ENCODE measurements at regions not wholly inside any gene's neighbourhood (a gene's known extent, or its start where the extent isn't known, plus 50 kb on each side); places are given as distances from the start of the nearest gene placed in this dataset.

GRCh38 chr1:14270821-14271220, 327.7 kb upstream of the KAZN start:
- TF ChIP-seq, protein P1, sequence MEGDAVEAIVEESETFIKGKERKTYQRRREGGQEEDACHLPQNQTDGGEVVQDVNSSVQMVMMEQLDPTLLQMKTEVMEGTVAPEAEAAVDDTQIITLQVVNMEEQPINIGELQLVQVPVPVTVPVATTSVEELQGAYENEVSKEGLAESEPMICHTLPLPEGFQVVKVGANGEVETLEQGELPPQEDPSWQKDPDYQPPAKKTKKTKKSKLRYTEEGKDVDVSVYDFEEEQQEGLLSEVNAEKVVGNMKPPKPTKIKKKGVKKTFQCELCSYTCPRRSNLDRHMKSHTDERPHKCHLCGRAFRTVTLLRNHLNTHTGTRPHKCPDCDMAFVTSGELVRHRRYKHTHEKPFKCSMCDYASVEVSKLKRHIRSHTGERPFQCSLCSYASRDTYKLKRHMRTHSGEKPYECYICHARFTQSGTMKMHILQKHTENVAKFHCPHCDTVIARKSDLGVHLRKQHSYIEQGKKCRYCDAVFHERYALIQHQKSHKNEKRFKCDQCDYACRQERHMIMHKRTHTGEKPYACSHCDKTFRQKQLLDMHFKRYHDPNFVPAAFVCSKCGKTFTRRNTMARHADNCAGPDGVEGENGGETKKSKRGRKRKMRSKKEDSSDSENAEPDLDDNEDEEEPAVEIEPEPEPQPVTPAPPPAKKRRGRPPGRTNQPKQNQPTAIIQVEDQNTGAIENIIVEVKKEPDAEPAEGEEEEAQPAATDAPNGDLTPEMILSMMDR (IDR thresholded peaks at IDR 0.05): no peak
- TF ChIP-seq POLR2A (IDR thresholded peaks at IDR 0.05): no peak
